HL-60 (cell line): ENCODE measurements at regions not wholly inside any gene's neighbourhood (a gene's known extent, or its start where the extent isn't known, plus 50 kb on each side); places are given as distances from the start of the nearest gene placed in this dataset.

ENCODE experiments used
- DNase-seq, 2 experiments: peaks; one replicate each; pipeline ENCODE4 v3.0.0-alpha.2; 2010 to 2020; ENCODE audit warnings: low read depth in 1 of 2, low spot score in 1 of 2
- H3K27ac ChIP-seq: fragments of 250-450 bp; sonication (Bioruptor Pico); replicated peaks from 2 replicates; pipeline ENCODE4 v1.5.1; 2020; ENCODE audit warnings: mild to moderate bottlenecking, moderate library complexity
- H3K27me3 ChIP-seq: fragments of 250-450 bp; sonication (Bioruptor Pico); 2 replicates; pipeline ENCODE4 v1.5.1; 2021; ENCODE audit warnings: mild to moderate bottlenecking, moderate library complexity; ENCODE audit not compliant: insufficient read depth, poor library complexity, severe bottlenecking
- H3K4me3 ChIP-seq: replicated peaks from 2 replicates; pipeline ENCODE4 v1.5.1; 2011; ENCODE audit warnings: mild to moderate bottlenecking, control low read depth, low read length; ENCODE audit not compliant: insufficient read depth
- CTCF ChIP-seq: IDR thresholded peaks from one replicate; pipeline ENCODE4 v1.5.1; 2011; ENCODE audit warnings: low read length, control low read depth, inconsistent platforms; ENCODE audit not compliant: insufficient read depth
- GABPA ChIP-seq: IDR thresholded peaks from 2 replicates; pipeline ENCODE4 v1.6.1; 2012; ENCODE audit warnings: low read depth
- POLR2AphosphoS5 ChIP-seq: IDR thresholded peaks from 2 replicates; pipeline ENCODE4 v1.6.1; 2012; ENCODE audit warnings: low read depth
- SPI1 ChIP-seq: IDR thresholded peaks from 2 replicates; pipeline ENCODE4 v1.6.1; 2012; ENCODE audit warnings: low read depth, mild to moderate bottlenecking, borderline replicate concordance
- TF ChIP-seq, protein P1 (sequence below): IDR thresholded peaks from 2 replicates; pipeline ENCODE4 v1.6.1; 2012; ENCODE audit warnings: low read depth; ENCODE audit not compliant: insufficient replicate concordance

- DNase-seq, result no peak
- no peak for TF ChIP-seq POLR2AphosphoS5
- TF ChIP-seq, protein P1, sequence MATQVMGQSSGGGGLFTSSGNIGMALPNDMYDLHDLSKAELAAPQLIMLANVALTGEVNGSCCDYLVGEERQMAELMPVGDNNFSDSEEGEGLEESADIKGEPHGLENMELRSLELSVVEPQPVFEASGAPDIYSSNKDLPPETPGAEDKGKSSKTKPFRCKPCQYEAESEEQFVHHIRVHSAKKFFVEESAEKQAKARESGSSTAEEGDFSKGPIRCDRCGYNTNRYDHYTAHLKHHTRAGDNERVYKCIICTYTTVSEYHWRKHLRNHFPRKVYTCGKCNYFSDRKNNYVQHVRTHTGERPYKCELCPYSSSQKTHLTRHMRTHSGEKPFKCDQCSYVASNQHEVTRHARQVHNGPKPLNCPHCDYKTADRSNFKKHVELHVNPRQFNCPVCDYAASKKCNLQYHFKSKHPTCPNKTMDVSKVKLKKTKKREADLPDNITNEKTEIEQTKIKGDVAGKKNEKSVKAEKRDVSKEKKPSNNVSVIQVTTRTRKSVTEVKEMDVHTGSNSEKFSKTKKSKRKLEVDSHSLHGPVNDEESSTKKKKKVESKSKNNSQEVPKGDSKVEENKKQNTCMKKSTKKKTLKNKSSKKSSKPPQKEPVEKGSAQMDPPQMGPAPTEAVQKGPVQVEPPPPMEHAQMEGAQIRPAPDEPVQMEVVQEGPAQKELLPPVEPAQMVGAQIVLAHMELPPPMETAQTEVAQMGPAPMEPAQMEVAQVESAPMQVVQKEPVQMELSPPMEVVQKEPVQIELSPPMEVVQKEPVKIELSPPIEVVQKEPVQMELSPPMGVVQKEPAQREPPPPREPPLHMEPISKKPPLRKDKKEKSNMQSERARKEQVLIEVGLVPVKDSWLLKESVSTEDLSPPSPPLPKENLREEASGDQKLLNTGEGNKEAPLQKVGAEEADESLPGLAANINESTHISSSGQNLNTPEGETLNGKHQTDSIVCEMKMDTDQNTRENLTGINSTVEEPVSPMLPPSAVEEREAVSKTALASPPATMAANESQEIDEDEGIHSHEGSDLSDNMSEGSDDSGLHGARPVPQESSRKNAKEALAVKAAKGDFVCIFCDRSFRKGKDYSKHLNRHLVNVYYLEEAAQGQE, result no peak
- no peak for TF ChIP-seq SPI1
- no peak for TF ChIP-seq GABPA
- TF ChIP-seq CTCF, result no peak
- Histone ChIP-seq H3K4me3 (no peak overlapping the region), H3K27ac (no peak overlapping the region), H3K27me3 (no peaks in the 10 kb centered on the region)
Measured at GRCh38 chr18:32621034-32621433, 150.4 kb upstream of the GAREM1 start.

DNA sequence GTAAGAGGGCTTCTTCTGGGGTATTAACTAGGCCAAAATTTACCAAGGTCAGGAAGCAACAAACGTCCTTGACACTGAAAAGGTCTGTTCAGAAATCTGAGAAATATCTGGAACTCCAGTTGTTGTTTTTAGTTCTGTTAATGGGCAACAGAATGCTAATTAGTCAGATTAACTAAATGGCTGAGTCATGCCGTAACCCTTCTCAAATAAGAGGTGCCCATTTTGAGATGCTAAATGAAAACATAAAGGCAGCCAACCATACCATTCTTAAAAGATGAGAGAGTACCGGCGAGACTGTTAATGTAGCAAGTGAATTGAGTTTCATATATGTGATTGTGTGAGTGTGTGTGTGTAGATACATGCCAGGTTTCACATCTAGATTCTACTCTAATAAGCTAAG is 147.9 kb upstream of the GAREM1 start:
- TF ChIP-seq POLR2AphosphoS5, result no peak
- no peak for TF ChIP-seq SPI1
- no peak for TF ChIP-seq CTCF
- TF ChIP-seq, protein P1, result no peak
- no peak for TF ChIP-seq GABPA
- no peaks in the 10 kb centered on the region for H3K27me3 ChIP-seq
- no peak for DNase-seq
- no peak overlapping the region for H3K4me3 ChIP-seq
- H3K27ac ChIP-seq, result no peak overlapping the region

- TF ChIP-seq GABPA (no peak), POLR2AphosphoS5 (no peak), CTCF (no peak), SPI1 (no peak)
- TF ChIP-seq, protein P1, result no peak
- H3K27me3 ChIP-seq, result no peaks in the 10 kb centered on the region
- DNase-seq, result no peak
Measured at GRCh38 chr18:32613821-32614220, 143.1 kb upstream of the GAREM1 start.

More at GRCh38 chr18:32613821-32614220, 143.1 kb upstream of the GAREM1 start:
- no peak overlapping the region for H3K27ac ChIP-seq
- no peak overlapping the region for H3K4me3 ChIP-seq
